NCI-H146 treated with DMSO at 0.1 percent for 48 hours (cell line): ENCODE measurements at regions not wholly inside any gene's neighbourhood (a gene's known extent, or its start where the extent isn't known, plus 50 kb on each side); places are given as distances from the start of the nearest gene placed in this dataset.
"Not testable (repeated sequence)": the region's sequence is repeated elsewhere in the genome, so short reads cannot be mapped to it uniquely, and the experiment has no call there.

Source experiments
- DNase-seq: peaks from one replicate; lab custom pipeline; 2025; ENCODE audit not compliant: unreplicated experiment; lab: John Stamatoyannopoulos, UW

DNA sequence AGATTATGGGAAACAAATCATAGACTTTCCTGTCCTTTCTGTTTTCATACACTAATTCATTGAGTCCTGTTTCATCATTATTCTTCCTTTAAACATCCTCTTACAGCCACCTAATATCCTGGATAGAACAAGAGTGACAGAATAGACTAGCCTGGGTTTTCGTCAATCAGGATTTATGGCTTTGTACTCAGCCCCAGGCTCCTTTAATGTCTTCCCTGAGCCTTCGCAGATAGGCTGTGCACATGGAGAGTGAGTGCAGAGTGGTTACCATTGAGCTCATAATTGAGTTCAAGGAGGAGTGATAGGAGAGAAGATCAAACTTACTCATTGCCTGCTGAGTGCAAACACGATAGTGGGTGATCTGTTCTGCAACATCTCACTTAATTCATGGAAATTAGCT, 304.9 kb downstream of the TDRD3 start:
- no peak for DNase-seq

DNA sequence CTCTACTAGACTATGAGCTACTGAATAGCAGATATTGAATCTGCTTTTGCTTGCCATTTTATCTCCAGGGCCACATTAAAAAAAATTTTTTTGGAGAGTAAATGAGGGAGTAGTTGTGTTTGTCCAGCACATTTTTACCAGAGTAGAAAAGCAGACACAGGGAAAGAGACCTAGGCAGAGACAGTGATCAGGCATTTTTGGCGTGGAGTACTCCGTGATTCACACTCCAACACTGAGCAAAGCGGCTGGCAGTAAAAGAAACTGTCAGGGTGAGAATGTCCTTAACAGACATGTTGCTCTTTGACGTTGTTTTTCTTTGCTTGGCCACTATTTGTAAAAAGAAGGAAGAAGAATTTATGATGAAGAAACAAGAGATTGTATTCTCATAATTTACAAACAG, 304.0 kb downstream of the TDRD3 start:
- no peak for DNase-seq

DNA sequence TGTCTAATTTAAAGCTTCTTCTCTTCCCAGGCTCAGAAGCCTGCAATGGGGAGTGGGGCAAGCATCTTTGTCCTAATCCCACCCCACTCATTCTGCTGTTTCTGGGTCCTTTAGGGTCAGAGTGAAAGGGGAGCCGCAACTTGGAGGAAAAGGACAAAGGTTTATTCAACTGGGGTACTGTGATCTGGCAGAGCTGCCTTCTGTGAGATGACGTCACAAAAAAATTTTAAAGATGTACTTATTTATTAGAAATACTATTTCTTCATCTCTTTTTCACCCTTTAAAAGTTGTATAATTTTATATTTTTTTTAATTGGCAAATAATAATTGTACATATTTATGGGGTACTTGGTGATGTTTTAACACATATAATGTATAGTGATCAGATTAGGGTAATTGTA, 302.6 kb downstream of the TDRD3 start:
- no peak for DNase-seq

DNA sequence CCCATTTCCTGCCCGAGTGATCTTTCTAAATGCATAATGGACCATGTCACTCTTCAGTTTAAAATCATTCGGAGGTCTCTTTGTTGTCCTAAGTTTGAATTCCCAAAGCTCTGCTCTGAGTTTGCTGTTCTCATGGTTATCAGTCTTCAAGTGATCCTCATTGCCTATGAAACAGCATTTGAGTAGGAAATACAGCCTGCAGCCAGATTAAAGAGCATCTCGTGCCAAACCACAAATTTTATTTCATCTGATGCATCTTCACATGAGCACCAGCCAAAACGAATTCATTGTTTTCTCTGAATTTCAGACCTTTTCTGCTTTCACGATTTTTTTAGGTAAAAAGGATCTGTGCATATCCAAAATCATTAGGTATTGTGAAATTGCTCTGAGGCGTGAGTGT, 299.6 kb downstream of the TDRD3 start:
- no peak for DNase-seq

DNA sequence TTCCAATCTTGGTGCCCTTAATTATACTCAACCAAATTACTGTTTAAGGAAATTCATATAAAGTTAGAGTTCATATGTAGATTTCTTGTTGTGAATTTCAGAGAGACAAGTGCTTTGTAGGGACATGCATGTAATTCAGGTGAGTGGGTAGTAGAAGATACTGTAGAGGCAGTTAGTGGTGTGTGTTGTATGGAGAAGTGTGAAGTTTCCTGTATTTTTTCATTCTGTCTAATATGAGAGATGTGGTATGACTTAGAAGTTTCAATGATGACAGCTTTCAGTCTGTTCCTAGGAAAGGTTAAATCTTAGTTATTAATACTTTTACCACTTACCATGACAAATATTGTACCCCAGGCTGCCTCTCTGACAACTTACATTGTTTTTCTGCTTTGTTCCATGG, 294.2 kb downstream of the TDRD3 start:
- no peak for DNase-seq

DNA sequence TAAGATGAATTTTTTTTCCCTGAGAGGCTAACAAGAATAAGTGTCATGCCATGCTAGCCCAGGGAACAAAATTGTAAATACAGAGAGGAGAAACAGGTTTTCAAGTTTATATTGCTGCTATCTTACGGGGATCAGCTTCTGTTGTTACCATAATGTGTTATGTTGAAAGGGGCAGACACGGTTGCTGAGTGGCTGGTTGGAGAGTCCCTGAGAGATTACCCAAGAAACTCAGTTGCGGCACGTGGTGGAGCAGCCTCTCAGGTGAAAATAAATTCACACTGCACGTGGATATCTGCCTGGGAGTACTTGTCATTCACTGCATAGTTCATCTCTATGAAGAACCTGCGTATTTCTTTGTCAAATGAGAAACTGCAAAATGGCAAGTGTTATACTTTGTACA, 293.6 kb downstream of the TDRD3 start:
- DNase-seq: no peak

DNA sequence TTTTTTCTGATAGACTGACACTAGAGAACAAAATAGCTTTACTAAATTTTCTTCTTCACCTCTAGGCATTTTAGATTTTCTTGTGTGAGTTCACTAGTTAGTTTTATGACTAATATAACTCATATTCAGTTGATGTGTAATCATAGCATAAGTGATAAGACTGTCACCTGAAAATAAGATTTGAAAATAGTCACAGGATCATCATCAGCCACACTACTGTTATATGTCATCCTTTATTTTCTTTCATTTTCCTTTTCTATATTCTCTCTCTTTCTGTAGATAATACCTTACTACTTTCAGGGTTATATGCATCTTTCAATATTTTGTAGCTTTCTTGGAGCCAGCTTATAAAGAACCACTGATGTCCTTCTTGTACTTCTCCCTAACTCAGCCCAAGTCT, 292.6 kb downstream of the TDRD3 start:
- DNase-seq: no peak

DNA sequence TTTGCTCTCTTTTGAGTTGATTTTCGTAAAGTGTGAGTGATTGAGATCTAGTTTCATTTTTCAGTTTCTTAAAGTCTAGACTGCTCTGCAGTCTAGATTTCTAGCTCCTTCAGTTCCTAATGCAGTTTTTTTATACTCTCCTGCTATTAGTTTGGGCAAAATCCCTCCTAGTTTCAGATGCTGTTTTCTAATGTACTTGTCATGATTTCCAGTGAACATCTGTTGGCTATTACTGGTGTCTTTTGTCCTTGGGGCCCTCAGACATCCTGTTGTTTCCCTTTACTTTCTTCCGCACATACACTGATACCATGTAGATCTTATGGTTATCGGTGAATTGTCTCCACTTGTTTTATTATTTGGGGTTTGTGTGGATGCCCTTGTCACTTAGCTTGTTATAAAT, 292.1 kb downstream of the TDRD3 start:
- no peak for DNase-seq

DNA sequence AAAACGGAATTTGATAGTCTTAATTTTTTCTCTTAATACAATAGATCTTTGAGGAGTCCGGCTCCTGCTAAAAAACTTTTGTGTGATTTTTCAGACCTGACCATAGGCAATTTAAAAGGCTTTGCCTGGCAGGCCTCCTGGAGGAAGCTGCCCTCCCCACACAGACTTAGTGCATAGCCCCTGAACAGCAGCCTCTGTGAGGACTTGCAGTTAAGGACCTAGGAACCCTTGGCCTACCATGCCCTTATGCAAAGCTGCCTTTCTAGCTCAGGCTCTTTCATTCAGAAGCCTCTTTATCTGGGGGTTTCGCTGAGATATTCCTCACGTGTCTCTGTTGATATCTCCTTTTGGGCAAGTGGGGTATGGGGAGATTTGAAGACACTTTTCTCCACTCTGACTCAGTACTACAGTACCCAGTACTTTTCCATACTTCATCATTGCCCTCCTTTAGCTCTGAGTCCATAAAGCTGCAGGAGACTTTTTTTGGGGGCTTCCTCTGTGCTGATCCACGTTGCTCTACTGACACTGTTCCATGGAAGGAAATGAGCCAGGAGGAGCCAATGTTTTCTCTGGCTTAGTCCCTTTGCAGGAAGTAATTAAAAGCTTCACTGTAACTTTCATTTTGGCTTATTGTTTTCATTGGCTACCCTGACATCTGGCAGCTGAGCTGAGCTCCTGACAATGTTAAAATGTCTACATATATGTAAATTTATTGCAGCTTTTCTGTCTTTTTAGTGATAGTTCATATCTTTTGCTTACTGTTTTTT, 283.1 kb downstream of the TDRD3 start:
- no peak for DNase-seq

DNA sequence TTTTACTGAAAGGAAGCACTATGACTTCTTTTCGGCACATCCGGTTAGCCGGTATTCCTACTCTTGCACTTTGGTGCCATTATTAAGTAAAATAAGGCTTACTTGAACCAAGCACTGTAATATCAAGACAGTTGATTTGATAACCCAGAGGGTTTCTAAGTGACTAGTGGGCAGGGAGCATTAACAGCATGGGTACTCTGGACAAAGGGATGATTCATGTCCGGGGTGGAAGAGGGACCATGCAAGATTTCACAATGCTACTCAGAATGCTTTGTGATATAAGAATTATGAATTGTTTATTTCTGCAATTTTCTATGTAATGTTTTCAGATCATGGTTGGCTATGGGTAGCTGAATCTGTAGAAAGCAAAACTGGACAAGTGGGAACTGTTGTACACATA, 282.1 kb downstream of the TDRD3 start:
- no peak for DNase-seq

DNA sequence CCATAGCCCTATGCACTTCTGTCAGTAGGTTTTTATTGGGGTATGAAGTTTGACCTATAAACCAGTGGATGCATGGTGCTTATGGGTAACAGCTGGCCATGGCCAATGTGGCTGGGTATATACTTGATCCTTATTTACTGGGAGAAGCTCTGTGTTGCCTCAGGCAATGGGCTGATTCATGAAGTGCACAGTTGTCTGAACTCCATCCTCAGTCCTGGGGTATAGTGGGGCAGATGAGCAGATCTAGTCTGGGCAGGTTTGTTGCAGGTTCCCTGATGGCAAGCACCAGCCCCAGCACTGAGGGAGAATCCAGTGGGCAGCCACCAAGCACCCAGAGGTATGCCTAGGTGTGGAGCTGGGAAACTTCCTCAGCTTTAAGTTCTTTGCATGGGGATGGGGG, 274.4 kb downstream of the TDRD3 start:
- DNase-seq: no peak

DNA sequence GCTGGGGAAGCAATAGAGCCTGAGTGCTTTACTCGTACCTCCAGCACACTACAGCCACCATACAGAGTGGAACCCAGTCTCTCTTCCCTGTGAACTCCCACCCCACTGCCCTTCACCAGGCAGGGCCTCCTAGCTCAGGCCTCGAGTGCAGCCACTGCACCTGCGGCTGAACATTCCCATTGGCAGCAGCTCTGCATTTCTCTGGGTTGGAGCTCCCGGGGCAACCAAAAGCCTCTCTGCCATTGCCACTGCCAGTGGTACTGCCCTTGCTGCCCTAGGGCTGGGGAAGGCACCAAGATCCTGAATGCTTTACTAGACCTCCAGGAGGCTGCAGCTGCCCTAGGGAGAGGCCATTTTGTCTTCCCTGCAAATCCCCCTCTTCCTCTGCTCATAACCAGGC, 266.8 kb downstream of the TDRD3 start:
- DNase-seq: no peak

DNA sequence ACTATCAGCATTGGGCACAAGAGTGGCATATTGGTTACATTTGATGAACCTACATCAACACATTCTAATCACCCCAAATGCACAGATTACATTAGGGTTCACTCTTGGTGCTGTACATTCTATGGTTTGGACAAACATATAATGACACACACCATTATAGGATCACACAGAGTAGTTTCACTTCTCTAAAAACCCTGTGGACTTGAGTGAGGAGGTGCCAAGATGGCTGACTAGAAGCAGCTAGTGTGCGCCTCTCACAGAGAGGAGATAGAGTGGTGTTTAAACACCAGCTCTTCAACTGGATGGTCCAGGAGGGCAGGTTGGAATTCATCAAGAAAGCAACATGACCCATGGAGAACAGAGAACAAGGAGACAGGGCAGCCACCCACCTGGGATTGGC, 265.6 kb downstream of the TDRD3 start:
- DNase-seq: no peak

DNA sequence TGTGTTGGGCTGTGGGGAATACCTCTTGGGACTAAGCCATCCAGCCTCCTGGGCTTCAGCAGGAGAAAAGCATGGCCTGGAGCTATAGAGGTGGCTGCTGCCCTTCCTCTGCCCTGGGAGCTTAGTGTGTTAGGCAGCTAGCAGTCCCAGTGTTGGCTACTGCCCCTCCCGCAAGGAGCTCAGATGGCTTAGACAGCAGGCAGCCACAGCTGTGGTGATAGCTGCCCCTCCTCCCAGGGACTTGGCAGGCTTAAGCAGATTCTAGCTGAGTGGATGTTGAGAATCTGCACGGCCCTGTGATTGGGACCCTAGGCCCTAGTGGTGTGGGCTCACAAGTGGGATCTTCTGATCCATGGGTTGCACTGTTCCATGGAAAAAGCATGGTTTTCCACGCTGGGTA, 264.5 kb downstream of the TDRD3 start:
- no peak for DNase-seq

DNA sequence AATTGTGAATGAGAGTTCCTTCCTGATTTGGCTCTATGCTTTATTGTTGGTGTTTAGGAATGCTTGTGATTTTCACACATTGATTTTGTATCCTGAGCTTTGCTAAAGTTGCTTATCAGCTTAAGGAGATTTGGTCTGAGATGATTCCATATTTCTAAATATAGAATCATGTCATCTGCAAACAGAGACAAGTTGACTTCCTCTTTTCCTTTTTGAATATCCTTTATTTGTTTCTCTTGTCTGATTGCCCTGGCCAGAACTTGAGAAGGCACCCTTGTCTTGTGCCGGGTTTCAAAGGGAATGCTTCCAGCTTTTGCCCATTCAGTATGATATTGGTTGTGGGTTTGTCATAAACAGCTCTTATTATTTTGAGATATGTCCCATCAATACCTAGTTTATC, 260.6 kb downstream of the TDRD3 start:
- not testable (repeated sequence) for DNase-seq

DNA sequence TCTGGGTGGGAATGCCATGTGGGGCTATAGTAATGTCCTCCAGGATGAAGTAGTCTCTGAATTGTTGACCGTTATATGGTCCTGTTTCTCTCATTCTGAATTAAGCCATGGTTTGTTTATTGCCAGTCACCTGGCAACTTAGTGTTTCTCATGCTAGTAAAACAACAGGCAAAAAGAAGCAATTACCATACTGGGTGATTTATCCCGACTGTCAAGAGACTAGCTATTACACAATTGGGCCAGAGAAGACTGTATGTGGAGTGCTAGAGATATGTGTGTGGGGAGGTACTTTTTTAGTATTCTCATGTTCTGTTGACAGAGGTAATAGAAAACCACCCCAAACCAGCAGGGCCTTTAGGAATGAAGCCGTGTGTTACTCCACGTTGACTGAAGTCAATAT, 258.2 kb downstream of the TDRD3 start:
- DNase-seq: no peak

DNA sequence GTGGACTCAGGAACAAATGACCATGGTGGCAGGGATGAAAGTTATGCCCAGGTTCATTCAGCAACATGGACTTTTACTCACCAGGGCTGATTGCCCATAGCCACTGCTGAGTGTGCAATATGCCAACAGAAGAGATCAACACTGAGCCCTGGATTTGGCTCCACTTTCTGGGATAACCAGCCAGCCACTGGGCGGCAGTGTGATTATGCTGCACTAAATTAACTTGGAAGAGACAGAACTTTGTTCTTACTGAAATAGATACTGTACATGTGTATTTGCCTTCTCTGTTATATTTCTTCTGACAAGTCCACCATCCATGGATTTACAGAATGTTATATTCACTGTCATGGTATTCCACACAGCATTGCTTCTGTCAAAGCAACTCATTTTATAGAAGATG, 257.4 kb downstream of the TDRD3 start:
- no peak for DNase-seq

DNA sequence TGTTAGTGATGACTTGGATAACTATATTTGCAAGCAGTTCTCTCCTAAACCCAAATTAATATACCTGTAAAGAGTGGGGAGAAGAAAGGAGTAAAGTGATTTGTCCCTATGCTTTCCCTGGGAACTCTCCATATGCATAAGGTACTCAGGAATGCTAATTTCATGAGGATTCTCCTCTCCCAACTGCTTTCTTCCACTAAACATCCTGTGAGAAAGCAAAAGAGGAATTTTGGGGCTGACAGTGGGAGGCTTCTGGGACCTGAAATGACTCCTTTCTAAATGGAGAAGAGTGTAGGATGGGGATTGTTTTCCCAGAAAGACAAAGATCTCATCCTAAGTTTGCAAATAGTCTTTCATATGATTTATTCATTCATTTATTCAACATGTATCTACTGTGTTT, 250.5 kb downstream of the TDRD3 start:
- no peak for DNase-seq

DNA sequence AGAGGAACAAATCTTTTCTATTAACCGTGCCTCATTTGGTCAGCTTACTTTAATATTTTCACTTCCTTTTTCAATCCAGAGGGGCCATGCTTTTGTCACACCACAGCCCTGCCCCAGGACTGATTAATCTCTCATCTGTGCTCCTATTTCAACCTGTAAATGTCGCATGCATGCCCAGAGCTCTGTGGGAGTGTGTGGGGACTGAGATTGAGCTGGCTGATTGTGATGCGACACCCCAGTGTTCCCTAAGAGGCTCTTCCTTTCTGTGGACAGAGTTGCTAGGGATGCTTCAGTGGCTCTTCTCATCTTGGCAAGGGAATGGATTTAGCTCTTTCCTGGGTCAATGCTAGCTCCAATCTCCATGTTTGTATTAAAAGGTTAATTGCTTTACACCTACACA, 249.6 kb downstream of the TDRD3 start:
- DNase-seq: no peak

DNA sequence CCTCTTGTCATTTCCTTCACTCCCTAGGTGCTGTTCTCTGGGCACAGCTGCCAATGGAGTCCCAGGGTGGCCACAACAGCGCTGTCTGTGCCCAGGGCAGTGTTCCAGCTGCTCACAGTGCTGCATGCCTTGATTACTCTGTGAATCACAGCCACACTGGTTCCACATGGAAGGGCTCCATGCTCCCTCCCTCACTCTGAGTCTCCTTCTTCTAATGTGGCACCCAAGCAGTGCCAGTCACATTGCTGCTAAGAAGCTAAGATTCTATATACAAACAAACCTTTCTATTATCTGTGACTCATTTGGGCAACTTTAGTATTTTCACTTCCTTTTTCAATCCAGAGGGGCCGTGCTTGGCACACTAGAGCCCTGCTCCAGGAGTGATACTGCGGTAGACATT, 248.7 kb downstream of the TDRD3 start:
- no peak for DNase-seq

DNA sequence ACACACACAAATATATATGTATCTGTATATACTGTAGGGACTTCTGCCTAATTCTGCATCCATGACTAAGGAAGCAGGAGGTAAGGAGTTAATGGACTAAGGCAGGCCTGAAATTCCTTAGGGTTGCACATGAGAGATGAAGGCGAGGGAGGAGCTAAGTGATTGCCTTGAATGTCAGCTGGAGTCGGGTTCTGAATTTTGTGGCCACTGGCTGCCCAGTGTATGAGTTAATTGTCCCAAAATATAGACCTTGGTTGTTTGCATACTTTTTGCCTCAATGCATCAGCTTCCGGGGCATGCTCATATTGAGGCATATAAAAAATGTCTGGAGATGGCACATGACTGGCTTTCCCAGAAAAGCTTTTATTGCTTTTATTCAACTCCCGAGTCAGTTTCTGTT, 245.5 kb downstream of the TDRD3 start:
- DNase-seq: no peak

DNA sequence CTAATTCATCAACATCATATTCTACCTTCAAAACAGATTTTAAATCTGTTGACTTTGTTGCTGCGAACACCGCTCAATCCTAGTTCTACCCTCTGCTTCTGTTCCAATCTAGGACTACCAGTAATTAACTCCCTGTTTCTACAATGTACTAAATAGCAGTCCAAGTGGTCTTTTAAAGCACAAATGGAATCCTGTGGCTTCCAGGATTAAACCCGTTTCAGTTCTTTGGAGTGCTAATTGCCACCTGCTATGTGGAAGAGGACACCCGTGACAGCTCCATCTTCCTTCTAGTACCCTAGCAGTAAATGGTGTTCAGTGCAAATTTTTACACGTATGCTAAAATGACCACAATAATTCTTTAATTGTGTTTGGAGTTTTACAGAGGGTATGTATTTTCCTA, 232.1 kb downstream of the TDRD3 start:
- DNase-seq: no peak

DNA sequence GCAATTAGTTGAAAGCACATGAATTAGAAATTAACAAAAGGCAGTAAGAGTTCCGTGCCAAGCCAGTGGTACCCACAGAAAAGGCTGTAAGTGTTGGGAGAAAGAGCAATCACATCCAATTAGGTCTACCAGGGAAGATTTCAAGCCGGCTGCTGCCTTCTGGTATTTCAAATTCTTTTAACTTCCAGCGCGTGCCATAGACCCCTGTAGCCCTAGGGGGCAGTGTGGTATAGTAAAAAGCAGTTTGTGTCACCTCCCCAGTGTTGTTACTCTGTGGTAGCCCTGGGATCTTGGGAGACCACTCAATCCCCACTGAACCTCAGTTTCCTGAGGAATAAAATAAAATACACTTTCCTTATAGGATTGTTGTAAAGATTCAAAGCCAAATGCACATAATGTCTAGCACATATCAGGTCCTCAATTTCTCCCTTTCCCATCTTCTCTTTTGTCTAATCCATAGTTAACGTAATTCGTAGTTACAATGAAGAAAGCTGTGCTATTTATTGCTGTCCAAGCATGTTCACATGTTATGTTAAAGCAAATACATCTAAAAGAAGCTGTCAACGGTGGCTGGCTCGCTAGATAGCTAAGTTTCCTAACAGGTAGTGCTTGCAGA, 230.2 kb downstream of the TDRD3 start:
- DNase-seq: peak; percentile 22
